GM19043 (cell line): ENCODE measurements at regions not wholly inside any gene's neighbourhood (a gene's known extent, or its start where the extent isn't known, plus 50 kb on each side); places are given as distances from the start of the nearest gene placed in this dataset.
A peak's percentile ranks its signal among the peaks of the same experiment; 100 is the strongest.
"Not testable (repeated sequence)": the region's sequence is repeated elsewhere in the genome, so short reads cannot be mapped to it uniquely, and the experiment has no call there.

Source experiments
- ATAC-seq: cut with Tn5 transposase; IDR thresholded peaks from one replicate; pipeline ENCODE4 v1.9.1; 2021; ENCODE audit warnings: low read depth; ENCODE audit not compliant: unreplicated experiment

- no peak for ATAC-seq
Observed at GRCh38 chr14:31911160-31911559, 165.9 kb upstream of the ARHGAP5 start.

GRCh38 chr14:31913370-31913769 lies 163.7 kb upstream of the ARHGAP5 start:
- ATAC-seq, result no peak

DNA sequence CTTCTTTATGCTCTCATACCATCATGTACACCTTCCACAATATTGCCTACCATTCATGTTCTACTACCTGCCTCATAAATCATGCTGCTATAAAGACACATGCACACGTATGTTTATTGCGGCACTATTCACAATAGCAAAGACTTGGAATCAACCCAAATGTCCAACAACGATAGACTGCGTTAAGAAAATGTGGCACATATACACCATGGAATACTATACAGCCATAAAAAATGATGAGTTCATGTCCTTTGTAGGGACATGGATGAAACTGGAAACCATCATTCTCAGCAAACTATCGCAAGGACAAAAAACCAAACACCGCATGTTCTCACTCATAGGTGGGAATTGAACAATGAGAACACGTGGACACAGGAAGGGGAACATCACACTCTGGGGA lies 158.8 kb upstream of the ARHGAP5 start:
- not testable (repeated sequence) for ATAC-seq

DNA sequence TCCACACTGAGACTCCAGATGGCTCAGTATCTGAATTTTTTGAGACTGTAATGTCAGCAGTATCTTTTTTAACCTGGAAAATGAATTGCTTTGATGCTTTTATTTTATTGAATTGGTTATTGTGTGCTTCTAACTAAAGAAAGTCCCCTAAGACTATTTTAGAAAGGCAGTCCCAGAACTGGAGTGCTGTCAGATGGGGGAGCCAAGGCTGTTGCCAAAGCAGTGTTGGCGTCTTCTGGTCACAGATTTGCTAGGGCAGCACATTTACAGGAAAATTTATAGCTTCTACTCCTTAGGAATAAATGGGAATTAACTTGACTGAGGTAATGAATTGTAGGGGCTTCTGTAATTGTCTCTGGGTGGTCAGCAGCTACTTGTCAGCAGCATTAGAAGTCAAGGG lies 157.1 kb upstream of the ARHGAP5 start:
- ATAC-seq, result no peak

GRCh38 chr14:31920989-31921650 lies 156.0 kb upstream of the ARHGAP5 start:
- ATAC-seq, result no peak

- ATAC-seq, result no peak
Observed at GRCh38 chr14:31921721-31922120, 155.4 kb upstream of the ARHGAP5 start.

- ATAC-seq, result no peak
Observed at GRCh38 chr14:31926123-31926522, 151.0 kb upstream of the ARHGAP5 start.

DNA sequence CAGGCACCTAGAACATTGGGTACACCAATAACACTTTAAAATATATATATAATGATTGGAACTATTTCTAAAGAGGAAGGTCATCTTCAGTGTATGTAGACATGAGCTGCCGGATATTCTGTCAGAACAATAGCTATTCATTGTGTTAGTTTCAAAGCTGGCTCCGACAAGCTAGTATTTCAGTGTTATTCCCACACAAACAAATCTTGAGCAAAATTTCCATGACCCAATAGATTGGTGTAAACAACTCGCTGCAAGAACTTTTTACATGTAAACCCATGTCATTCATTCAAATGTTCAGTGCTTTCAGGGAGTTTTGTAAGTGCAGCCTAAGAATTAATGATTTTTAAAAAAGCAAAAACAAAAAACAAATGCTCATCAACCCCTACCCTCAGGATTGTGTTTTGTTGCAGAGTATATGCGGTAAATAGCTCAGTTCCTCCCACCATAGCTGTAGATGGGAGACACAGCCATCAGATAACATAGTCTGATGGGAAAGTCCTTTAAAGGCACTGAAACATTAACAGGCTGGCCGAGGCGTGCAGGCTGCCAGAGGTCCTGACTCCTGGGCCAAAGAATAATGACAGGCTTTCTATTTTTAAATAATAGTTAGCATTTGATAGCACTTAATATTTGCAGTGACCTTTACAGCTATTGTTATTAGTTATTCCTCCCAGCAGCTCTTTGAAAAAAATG lies 150.3 kb upstream of the ARHGAP5 start:
- ATAC-seq, result no peak

GRCh38 chr14:31927348-31927832 lies 149.7 kb upstream of the ARHGAP5 start:
- ATAC-seq, result no peak

DNA sequence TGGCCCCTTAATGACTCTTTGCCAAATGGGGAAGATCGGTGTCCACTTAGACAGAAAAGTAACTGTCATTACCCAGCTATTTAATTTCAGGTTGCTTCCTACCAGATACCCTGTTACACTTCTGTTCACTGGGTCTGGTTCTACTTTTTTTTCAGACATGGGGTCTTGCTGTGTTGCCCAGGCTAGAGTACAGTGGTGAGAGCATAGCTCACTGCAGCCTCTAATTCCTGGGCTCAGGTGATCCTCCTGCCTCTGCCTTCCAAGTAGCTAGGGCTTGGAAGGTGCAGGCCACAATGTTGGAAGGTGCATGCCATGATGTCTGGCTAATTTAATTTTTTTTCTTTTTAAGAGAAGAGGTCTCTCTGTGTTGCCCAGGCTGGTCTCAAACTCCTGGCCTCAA lies 147.0 kb upstream of the ARHGAP5 start:
- ATAC-seq, result no peak

DNA sequence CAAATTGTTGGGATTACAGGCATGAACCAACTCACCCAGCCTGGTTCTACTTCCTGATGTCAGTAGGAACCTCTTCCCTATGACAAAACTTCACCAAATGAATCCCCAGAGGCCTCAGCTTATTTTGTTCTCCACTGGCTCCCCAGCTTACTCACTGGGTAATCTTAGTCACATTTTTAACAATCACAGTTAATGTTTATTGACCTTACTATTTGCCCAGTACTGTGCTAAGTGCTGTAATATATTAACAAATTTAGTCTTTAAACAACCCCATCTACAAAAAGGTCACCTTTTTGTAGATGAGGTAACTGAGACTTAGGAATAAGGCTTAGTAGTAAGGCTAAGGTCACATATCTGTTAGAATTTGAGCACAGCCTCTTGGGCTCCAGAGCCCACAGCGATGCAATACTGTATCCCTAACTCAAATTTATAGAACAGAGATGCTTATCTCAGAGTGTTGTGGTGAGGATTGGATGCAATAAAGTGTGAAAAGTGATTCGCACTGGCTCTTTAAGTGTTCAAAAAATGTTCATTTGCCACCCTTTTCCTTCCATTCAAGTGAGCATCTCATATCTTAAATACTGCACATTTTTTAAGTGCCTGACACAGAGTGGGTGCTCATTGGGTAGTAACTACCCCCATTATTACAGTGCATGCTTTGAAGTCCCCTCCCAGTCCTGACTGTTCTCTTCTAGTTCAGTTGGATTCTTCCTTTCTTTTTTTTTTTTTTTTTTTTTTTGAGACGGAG lies 146.4 kb upstream of the ARHGAP5 start:
- no peak for ATAC-seq

- no peak for ATAC-seq
Observed at GRCh38 chr14:31932675-31933074, 144.4 kb upstream of the ARHGAP5 start.

DNA sequence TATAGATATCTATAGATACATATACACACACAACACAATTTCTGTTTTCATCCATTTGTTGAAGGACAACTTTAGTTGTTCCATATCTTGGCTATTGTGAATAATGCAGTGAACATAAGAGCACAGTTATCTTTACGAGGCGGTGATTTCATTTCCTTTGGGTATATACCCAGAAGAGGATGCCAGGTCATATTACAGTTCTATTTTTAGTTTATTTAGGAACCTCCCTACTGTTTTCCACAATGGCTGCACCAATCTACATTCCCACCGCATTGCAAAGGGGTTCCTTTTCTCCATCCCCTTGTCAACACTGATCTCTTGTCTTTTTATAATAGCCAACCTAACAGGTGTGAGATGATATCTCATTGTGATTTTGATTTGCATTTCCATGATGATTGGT lies 143.4 kb upstream of the ARHGAP5 start:
- ATAC-seq, result no peak

GRCh38 chr14:31934767-31935266 lies 142.3 kb upstream of the ARHGAP5 start:
- ATAC-seq, result no peak

- no peak for ATAC-seq
Observed at GRCh38 chr14:31935391-31935790, 141.7 kb upstream of the ARHGAP5 start.

DNA sequence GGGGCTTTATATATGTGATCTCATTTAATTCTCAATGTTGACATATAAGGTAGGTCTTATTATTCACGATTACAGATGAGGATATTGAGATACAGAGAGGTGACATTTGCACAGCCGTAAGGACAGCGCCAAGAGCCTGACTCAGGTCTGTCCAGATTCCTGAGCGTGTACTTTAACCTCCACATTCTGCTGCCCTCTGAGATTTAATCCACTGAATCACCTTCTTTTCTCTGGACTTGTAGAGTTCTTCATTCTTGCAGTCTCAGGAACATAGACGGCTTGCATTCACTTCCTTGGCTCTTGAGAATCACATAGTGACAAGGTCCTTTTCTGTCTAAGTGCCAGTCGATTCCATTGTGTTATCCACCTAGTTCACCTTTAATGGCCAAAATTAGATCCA lies 141.0 kb upstream of the ARHGAP5 start:
- no peak for ATAC-seq

DNA sequence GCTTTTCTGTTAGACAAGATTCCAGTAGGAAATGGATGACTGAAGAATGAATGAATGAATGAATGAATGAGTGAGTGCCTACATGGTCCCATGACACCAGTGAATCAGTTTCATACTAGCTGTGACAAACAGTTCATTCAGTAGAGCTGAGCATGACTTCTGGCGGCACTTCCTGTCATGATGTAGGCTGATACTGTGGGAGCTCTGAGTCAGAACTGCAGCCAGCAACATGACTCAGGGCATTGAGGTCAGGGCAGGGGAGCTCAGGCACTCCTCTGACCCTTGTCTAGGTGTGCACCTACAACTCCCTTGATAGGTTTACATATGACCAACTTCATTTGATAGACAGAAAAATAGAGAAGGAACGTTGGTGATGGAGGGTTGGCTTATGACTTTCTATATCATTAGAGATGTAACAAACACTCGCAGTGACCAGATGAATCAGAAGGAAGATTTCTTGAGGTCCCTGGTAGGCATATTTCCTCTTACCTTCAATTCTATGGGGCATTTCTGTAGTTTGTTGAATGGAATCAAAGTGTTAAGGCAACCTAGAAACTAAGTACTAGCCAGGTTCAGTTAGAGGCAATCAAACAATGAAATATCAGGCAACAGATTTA lies 139.3 kb upstream of the ARHGAP5 start:
- ATAC-seq, result peak; percentile 98

- no peak for ATAC-seq
Observed at GRCh38 chr14:31939934-31940333, 137.2 kb upstream of the ARHGAP5 start.

- no peak for ATAC-seq
Observed at GRCh38 chr14:31941487-31941886, 135.6 kb upstream of the ARHGAP5 start.

DNA sequence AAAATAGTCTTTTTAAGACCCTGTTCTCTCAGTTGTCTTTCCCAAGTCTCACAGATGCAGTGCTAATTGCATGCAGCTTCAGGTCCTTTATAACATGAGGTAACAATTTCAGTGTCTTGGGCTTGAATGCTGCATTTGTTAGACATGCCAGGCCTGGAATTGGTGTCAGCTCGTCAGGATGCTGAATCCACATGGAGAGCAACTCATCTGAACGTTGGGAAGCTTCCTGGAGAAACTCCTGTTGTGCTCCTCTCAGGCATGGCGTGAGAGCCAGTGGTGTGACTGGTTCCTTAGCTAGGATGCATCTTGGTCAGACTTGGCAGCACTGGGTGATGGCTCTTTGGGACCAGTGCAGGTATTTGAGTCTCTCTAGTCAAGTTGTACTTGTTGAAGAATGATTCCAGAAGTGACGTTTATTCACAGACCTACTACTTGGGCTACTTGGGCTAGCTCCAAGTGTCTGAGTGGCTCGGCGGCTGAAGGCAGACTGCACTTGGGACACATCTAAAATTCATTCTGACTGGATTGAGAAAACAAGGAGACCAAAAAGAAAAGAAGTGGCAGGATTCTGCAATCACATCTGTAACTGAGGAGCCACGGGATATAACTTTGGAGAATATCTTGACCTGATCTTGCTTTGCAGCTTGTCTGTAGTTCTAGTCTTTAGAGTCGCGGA lies 134.8 kb upstream of the ARHGAP5 start:
- no peak for ATAC-seq
